Gastroesophageal sphincter (tissue), 4 donors: ENCODE measurements at regions not wholly inside any gene's neighbourhood (a gene's known extent, or its start where the extent isn't known, plus 50 kb on each side); places are given as distances from the start of the nearest gene placed in this dataset.
A peak's percentile ranks its signal among the peaks of the same experiment; 100 is the strongest.

ENCODE experiments used
- ATAC-seq: fragments of 150-250 bp; one replicate; pipeline ENCODE4 v1.9.1; 2016; ENCODE audit warnings: mild to moderate bottlenecking, moderate library complexity
- H3K27ac ChIP-seq, 4 donors: fragments of 200-600 bp; sonication (generic) in 3 of 4; 1 replicate in 3 of 4; 2 replicates in 1 of 4; pipeline ENCODE4 v1.5.1; 2016 to 2019
- H3K27me3 ChIP-seq: fragments of 200-600 bp; sonication (generic); one replicate; pipeline ENCODE4 v1.5.1; 2019
- H3K36me3 ChIP-seq, 2 donors: fragments of 200-600 bp; sonication (generic); one replicate each; pipeline ENCODE4 v1.5.1; 2019; ENCODE audit warnings: control low read depth in 1 of 2
- H3K4me1 ChIP-seq, 3 donors: fragments of 200-600 bp; sonication (generic); 1 replicate in 2 of 3; 2 replicates in 1 of 3; pipeline ENCODE4 v1.5.1; 2016 to 2019; ENCODE audit warnings: control low read depth in 2 of 3
- H3K4me3 ChIP-seq, 2 donors: fragments of 200-600 bp; sonication (generic); one replicate each; pipeline ENCODE4 v1.5.1; 2019; ENCODE audit warnings: mild to moderate bottlenecking in 1 of 2, moderate library complexity in 1 of 2
- H3K9me3 ChIP-seq, 3 donors: fragments of 200-600 bp; sonication (generic); one replicate each; pipeline ENCODE4 v1.5.1; 2017 to 2019; ENCODE audit warnings: control low read depth in 2 of 3
- EP300 ChIP-seq: sonication (generic); formaldehyde crosslinking; IDR thresholded peaks from one replicate; pipeline ENCODE4 v1.6.1; 2017; ENCODE audit warnings: antibody characterized with exemption, mild to moderate bottlenecking
- POLR2A ChIP-seq, 2 donors: fragments of 450-650 bp; IDR thresholded peaks; one replicate each; pipeline ENCODE4 v1.6.1; 2017; ENCODE audit warnings: antibody characterized with exemption in 2 of 2, mild to moderate bottlenecking in 2 of 2, moderate library complexity in 1 of 2
- POLR2AphosphoS5 ChIP-seq: sonication (generic); formaldehyde crosslinking; IDR thresholded peaks from one replicate; pipeline ENCODE4 v1.6.1; 2017; ENCODE audit warnings: antibody characterized with exemption
- WGBS, 2 donors: methylation state at CpG; one replicate each; pipeline ENCODE4 v1.1.5; 2018; ENCODE audit warnings: low coverage in 1 of 2; 5-methylcytosine and 5-hydroxymethylcytosine counted together
- TF ChIP-seq, protein P1 (sequence below), 4 experiments: fragments of 200-600 bp in 2 of 4; fragments of 450-650 bp in 2 of 4; sonication (generic) in 1 of 4; IDR thresholded peaks; one replicate each; pipeline ENCODE4 v1.5.1; 2017 to 2019; ENCODE audit warnings: antibody characterized with exemption in 4 of 4, mild to moderate bottlenecking in 2 of 4, moderate library complexity in 2 of 4

DNA sequence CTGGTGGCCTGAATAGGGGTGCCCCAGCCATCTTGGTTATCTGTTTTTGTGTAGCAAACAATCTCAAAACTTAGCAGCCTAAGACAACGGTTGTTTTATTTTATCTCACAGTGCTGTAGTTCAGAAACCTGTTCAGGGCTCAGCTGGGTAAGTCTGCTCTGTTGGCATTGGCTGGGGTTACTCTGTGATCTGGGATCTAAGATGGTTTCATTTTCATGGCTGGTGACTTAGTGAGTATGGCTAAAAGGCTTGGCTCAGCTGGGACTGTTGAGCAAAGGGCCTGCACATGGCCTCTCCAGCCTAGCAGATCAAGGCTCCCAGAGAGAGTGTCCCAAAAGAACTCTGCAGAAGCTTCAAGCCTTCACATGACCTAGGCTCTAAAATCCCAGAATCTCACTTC, 60.8 kb upstream of the POU2AF1 start:
- no peaks in the 10 kb centered on the region for H3K36me3 ChIP-seq
- TF ChIP-seq EP300 (no peak), POLR2AphosphoS5 (no peak), POLR2A (IDR thresholded peaks at IDR 0.05) (no peak)
- TF ChIP-seq, protein P1, sequence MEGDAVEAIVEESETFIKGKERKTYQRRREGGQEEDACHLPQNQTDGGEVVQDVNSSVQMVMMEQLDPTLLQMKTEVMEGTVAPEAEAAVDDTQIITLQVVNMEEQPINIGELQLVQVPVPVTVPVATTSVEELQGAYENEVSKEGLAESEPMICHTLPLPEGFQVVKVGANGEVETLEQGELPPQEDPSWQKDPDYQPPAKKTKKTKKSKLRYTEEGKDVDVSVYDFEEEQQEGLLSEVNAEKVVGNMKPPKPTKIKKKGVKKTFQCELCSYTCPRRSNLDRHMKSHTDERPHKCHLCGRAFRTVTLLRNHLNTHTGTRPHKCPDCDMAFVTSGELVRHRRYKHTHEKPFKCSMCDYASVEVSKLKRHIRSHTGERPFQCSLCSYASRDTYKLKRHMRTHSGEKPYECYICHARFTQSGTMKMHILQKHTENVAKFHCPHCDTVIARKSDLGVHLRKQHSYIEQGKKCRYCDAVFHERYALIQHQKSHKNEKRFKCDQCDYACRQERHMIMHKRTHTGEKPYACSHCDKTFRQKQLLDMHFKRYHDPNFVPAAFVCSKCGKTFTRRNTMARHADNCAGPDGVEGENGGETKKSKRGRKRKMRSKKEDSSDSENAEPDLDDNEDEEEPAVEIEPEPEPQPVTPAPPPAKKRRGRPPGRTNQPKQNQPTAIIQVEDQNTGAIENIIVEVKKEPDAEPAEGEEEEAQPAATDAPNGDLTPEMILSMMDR (IDR thresholded peaks at IDR 0.05), result no peak
- H3K4me1 ChIP-seq, result peaks cover 0 to 11% (median 4%) of the 10 kb centered on the region in 3 donors
- no peaks in the 10 kb centered on the region for H3K27me3 ChIP-seq
- no peak overlapping the region for H3K4me3 ChIP-seq
- no peak overlapping the region for H3K27ac ChIP-seq
- ATAC-seq, result no peak
- 90 to 100% methylated on average over 1 of the region's 1 CpG for WGBS, 2 donors
- H3K9me3 ChIP-seq, result no peaks in the 10 kb centered on the region

DNA sequence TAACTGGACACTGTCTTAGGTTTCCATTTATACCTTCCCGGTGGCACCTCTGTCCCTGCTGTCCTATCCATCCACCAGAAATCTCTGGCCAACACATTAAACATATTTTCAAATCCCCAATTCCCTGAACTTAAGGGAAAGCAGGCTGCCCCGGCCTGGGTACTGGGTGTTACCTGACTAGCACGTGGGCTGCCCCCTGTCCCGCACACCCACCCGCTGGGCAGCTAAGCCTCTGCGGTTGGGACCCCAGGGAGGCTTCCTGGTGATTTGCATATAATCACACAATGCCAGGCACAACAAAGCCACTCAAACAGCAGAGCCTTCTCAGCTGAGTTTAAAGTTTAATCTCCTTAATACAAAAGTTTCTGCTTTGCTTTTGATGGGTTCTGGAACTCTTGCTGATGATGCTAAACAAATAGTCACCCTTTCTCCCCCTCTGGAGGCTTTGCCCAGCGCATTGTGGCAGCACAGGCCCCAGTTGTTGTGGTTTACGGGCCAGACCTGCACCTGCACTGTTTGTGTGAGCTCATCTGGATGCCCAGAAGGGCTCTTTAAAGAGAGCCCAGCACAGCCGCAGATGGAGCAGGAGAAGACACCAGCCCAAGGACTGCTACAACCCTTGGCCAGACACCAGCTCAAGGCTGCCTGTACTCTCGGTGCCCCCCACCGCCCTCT, 59.9 kb upstream of the POU2AF1 start:
- peaks cover 0 to 11% (median 4%) of the 10 kb centered on the region in 3 donors for H3K4me1 ChIP-seq
- no peaks in the 10 kb centered on the region for H3K36me3 ChIP-seq
- H3K4me3 ChIP-seq, result no peak overlapping the region
- ATAC-seq, result no peak
- 79 to 85% methylated on average over 3 to 7 of the region's 11 CpGs for WGBS, 2 donors
- TF ChIP-seq, protein P1 (IDR thresholded peaks at IDR 0.05), result no peak
- no peak for TF ChIP-seq POLR2AphosphoS5
- no peak for TF ChIP-seq POLR2A (IDR thresholded peaks at IDR 0.05)
- no peak for TF ChIP-seq EP300
- H3K9me3 ChIP-seq, result no peaks in the 10 kb centered on the region
- H3K27ac ChIP-seq, result no peak overlapping the region
- no peaks in the 10 kb centered on the region for H3K27me3 ChIP-seq

DNA sequence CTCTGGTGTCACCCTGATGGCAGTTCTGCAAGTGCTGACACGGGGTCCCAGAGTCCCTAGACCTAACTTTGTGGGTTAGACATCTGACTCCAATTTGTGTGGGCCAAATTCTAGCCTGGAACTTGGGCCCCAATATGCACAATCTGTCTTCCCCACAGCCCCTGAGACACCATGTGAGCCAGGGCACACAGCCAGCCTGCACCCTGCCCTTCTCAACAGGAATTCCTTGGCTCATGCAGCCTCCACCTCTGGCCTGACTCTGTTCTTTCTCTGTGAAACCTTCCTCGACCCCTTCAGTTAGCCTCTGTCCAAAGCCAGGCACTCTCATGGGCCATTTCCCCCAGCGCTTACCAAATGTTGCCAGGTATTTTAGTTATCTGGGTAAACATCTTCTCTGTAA, 59.1 kb upstream of the POU2AF1 start:
- Histone ChIP-seq H3K4me3 (no peak overlapping the region), H3K27ac (no peak overlapping the region), H3K4me1 (peaks cover 0 to 11% (median 4%) of the 10 kb centered on the region in 3 donors), H3K27me3 (no peaks in the 10 kb centered on the region), H3K36me3 (no peaks in the 10 kb centered on the region), H3K9me3 (no peaks in the 10 kb centered on the region)
- TF ChIP-seq POLR2AphosphoS5 (no peak), EP300 (no peak), POLR2A (IDR thresholded peaks at IDR 0.05) (no peak)
- TF ChIP-seq, protein P1 (IDR thresholded peaks at IDR 0.05), result no peak
- no peak for ATAC-seq
- 51% methylated on average over 2 of the region's 3 CpGs; no CpG with 5 or more reads in 1 of the 2 donors for WGBS, 2 donors

DNA sequence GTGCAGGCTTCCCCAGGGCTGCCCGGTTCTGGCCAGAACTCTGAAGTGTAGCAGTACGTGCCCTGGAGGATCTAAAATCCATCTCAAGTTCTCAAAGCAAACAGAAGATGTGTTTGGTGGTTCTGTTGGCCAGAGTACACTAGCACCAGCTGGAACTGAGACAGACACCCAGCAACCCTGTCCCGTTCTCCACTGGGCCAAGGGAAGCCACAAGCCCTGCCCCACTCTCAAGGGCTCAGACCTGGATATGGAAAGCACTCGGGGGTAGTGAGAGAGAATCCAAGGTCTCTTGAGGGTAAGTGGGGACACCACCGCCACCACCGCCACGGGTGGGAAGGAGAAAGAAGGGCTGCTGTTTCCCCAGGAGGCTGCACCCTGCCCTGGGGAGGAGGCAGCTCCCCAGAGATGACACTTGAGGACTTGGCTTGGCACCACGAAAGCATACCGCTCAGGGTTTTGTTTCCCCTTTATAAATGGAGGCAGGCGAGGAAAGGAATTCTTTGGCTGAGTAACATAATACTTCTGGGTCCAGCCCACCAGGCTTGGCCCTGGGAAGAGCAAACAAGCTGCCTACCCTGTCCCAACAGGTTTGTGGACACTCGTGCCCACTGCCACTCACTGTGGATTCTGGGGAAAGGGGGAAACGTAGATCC, 56.1 kb upstream of the POU2AF1 start:
- Histone ChIP-seq H3K36me3 (no peaks in the 10 kb centered on the region), H3K27me3 (peaks cover 2% of the 10 kb centered on the region), H3K27ac (no peak overlapping the region), H3K9me3 (no peaks in the 10 kb centered on the region), H3K4me1 (peaks cover 0 to 11% (median 4%) of the 10 kb centered on the region in 3 donors), H3K4me3 (no peak overlapping the region)
- ATAC-seq, result no peak
- TF ChIP-seq POLR2AphosphoS5 (no peak), EP300 (no peak), POLR2A (IDR thresholded peaks at IDR 0.05) (no peak)
- TF ChIP-seq, protein P1 (IDR thresholded peaks at IDR 0.05), result no peak
- WGBS, 2 donors, result 100% methylated on average over 1 of the region's 12 CpGs; no CpG with 5 or more reads in 1 of the 2 donors

DNA sequence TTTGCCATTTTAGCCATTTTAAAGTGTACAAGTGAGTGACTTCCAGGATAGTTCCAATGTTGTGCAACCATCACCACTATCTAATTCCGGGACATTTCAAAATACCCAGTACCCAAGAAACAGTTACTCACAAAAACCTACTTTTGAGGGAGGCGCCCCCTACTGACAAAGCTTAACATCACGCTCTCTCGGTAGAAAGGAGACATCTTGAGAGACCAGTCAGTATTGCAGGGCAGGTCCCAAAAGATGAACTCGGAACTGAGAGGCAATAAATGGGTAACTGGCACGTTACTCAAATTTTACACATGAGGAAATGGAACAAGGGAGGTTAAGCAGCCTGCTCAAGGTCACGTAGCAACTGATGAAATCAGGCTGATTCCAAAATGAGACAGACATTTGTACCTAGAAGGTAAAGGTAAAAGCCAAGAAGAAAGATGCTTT, 50.0 kb upstream of the POU2AF1 start:
- Histone ChIP-seq H3K9me3 (no peaks in the 10 kb centered on the region), H3K4me1 (no peaks in the 10 kb centered on the region), H3K4me3 (no peak overlapping the region), H3K27ac (no peak overlapping the region), H3K36me3 (no peaks in the 10 kb centered on the region), H3K27me3 (peaks cover 2% of the 10 kb centered on the region)
- TF ChIP-seq POLR2A (IDR thresholded peaks at IDR 0.05) (no peak), POLR2AphosphoS5 (no peak), EP300 (no peak)
- TF ChIP-seq, protein P1 (IDR thresholded peaks at IDR 0.05), result peak; percentile 19 to 54 (median 46)
- 55 to 71% methylated on average over 5 to 7 of the region's 7 CpGs for WGBS, 2 donors
- ATAC-seq, result peak; percentile 79
